T-helper 2 cell treated with Interferon-gamma antibody and Interleukin-4, amounts not matched to agents 100 ng/mL and 5 ng/mL, for 36 hours (primary cell): ENCODE measurements at regions not wholly inside any gene's neighbourhood (a gene's known extent, or its start where the extent isn't known, plus 50 kb on each side); places are given as distances from the start of the nearest gene placed in this dataset.

ENCODE experiments used
- intact Hi-C: fragments of 100-400 bp; cut with micrococcal nuclease; formaldehyde crosslinking; loops from one replicate; pipeline ENCODE4 v1.15.1; 2023

DNA sequence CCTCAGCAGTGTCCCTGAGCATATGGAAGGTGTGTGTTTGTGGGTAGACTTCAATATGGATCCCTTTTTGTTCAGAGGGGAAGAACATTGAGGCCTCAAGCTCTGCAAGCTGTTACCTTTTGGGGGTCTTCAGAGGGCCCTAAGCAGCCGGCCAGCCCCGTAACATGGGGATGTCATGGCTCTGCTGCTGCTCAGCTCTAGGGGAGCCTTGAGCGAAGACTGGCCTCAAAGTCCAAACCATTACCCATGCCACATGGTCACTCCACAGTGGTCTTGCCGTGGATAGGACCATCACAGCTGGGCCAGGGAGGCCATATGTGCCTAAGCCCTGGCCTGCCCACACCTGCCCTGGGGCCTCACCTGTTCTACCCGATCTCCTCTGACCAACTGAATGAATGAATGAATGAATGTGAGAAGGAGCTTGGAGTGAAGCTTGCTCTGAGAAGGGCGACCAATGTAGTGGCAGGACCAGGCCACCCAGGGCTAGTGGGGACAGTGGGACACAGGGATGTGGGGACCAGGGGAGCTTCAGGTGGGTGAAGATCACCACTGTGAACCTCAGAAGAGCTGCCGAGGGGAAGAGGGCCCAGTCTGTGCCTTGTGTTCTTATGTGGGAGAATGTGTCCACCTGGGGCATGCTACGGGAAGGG, 754.6 kb downstream of the BRD1 start:
- intact Hi-C loops: no loop called here

DNA sequence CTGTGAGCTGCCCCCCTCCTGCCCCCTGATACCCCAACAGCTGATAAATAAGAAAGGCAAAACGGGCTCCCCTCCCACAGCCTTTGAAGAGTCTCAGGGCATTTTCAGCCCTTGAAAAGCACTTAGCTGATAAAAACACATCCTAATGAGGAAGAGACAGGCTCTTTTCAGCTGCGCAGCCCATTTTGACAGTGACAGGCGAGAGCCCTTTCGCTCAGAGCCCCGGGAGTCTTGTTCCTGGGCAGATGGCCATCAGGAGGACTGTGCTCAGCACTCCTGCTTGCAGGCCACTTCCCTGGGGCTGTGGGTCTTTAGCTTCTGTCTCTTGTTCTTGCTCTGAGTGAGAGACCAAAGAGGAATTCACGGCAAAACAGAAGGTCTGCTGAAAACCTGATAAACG, 757.2 kb downstream of the BRD1 start:
- intact Hi-C loops: no loop called here

DNA sequence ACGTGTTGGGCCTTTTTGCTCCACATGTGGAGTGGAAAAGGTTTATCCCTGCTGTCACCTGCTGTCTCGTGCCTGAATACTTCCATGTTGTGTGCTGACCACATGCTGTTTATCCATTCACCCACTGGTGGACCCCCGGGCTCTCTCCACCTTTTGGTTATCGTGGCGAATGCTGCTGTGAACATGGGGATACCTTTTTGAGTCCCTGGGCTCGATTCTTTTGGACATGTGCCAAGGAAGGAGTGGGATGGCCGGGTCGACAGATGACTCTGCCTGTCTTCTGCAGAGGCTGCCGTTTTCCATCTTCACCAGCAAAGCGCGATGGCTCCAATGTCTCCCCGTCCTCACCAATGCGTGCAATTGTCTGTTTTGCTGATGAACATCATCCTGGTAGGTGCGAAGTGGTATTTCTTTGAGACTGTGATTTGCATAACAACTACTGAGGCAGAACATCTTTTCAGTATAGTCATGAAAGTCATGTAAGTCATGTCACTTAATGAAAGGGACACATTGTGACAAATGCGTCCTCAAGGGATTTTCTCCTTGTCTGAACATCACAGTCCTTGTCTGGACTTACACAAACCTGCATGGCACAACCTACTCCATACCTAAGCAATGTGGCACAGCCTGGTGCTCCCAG, 758.7 kb downstream of the BRD1 start:
- intact Hi-C loops: no loop called here

- intact Hi-C loops: no loop called here
Measured at GRCh38 chr22:49067504-49067903, 760.2 kb downstream of the BRD1 start.

GRCh38 chr22:49066619-49067018, 761.1 kb downstream of the BRD1 start:
- intact Hi-C loops: no loop called here

GRCh38 chr22:49064836-49065235, 762.8 kb downstream of the BRD1 start:
- intact Hi-C loops: no loop called here

DNA sequence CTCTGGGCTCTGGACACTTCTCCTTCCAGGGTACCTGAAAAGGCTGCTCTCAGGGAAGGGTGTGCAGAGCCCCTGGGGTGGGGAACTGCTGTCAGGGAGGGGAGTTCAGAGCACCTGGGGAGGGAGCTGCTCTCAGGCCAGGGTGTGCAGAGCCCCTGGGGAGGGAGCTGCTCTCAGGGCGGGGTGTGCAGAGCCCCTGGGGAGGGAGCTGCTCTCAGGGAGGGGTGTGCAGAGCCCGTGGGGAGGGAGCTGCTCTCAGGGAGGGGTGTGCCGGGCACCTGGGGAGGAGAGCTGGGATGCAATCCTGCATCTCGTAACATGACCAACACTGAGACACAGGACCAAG, 764.2 kb downstream of the BRD1 start:
- intact Hi-C loops: no loop called here

GRCh38 chr22:49062802-49063544, 764.7 kb downstream of the BRD1 start:
- intact Hi-C loops: no loop called here

DNA sequence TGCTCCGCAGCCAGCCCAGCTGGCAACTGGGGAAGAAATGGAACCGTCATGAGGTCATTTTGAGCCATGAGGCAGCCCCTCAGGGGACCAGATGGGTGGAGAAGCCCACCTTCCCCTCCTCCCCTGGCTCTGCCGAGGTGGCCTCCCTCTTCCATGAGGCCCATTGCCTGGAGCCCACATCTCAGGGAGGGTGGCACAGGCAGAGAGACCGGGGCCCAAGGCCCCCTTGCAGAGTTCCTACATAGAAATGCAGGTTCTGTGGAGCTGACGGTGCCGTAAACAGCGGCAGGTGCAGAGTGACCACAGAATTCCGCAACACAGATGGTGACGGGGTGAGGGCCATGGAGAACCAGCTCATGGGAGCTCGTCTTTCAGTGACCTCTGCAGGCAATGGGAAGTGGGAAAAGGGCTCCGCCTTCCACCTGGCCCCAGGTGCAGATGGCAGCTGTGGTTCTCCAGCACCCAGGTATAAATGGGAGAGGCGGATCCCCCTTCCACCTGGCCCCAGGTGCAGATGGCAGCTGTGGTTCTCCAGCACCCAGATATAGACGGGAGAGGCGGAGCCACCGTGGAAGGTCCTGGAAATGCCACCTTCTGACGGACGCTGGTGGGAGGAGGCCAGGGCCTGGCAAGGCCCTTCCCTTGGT, 765.4 kb downstream of the BRD1 start:
- intact Hi-C loops: no loop called here

DNA sequence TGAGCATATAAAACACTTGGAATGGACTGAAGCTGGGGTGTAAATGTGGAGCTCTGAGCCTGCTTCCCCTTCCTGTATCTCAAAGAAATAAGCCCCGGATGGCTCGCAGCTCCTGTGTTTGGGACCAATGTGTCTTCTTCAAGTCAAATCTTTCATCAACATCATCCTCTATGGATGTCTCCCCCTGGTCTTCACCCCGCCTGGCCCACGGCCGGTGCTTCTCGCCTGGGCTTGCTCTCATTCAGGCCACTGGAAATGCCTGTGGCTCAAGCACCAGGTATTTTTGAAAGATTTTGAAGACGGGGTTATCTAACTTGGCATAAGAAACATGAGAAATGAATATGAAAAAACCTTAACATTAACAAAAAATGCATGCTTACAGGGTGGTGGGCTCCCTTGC, 769.8 kb downstream of the BRD1 start:
- intact Hi-C loops: no loop called here

- intact Hi-C loops: no loop called here
Measured at GRCh38 chr22:49056301-49056700, 771.4 kb downstream of the BRD1 start.

- intact Hi-C loops: no loop called here
Measured at GRCh38 chr22:49055406-49055805, 772.3 kb downstream of the BRD1 start.

DNA sequence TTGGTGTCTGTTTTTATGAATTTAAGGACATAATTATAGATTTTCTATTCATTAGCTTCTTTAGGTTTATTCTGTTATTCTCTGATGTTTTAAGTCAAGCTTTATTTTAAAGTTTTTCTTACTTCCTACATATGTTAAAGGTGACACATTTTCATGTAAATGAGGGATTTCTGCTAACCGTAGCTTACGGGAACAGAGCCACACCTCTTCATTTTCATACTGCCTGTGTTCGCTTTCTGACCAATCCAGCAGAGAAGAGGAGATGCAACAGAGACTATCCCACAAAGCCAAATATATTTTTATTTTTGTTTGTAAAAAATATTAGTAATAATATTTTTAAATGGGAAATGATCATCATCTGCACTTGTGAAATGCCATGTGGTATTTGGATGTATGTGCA, 774.1 kb downstream of the BRD1 start:
- intact Hi-C loops: no loop called here

DNA sequence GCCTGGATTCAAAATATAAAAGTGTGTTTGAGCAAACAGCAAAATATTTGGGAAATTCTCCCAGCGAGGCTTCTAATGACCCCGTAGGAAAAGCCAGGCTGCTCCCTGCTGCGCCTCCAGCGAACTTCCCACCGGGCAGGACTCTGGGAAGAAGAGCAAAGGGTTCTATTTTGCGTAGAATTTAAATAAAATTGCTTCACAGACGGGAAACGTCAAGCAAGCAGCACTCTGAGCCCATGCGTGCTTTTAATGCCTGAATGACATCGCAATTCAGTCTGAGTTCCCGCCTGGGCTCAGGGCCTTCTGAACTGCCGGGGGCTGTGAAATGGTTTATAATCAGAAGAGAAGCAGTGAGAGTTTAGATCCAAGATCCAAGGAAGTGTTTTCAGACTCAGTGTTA, 775.1 kb downstream of the BRD1 start:
- intact Hi-C loops: no loop called here

DNA sequence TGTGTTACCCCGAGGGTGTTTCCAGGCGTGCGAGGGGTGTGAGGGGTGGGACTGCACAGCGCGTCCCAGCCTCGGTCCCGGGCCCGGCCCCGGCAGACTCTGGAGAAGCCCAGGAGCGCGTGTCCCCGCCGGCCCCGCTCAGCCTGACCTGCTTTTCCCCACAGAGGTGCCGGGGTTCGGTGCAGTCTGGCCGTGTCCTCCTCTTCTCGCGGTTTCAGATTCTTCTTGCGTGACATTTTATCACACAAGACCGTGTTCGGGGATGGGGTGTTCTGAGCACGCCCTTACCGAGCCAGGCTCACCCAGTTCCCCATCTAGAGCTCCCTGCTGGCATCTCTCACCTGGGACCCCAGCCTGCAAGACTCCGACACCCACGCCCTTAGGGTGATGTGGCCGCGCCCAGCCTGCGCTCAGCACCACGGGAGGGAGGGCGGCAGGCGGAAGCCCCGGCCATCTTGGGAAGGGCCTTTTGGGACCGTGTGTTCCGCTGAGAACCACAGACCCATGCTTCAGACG, 775.6 kb downstream of the BRD1 start:
- intact Hi-C loops: no loop called here

DNA sequence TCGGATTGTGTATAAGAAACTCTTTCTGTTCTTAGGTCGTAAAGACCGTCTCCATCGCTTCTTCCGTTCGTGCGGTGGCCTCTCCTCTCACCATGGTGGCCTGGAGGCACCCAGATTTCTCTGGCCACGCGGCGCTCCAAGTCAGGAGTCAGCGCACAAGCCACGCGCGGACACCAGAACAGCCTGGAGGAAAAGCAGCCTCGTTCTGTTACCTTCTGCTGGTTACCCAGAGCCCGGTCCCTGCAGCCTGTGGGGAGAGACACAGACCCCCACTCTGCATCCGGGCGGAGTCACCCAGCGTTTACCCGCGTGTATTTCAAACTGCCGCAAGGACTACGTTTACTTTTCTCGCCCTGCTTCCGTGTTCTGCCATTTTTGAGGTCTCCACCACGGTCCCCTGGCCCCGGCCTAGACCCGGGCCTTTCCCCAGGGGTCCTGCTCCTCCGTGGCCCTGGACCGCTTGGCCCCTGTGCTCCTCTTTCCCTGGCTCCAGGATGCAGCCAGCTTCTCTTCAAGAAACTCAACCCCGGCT, 776.1 kb downstream of the BRD1 start:
- intact Hi-C loops: no loop called here

DNA sequence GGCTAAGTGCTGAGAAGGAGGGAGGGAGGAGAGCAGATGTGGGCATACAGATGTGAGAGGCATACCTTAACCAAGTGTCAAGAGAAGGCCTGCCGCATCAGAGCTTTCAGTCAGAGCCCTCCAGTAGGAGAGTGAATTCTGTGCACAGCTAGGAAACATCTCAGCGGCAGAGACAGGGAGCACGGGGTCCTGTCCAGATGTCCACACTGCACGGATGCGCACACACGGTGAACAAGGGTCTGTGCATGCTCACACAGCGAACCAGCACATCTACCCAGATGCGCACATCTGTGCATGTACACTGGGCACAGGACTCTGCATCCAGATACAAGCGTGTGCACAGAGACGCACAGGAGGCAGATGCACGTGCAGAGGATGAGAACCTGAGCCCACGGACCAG, 778.0 kb downstream of the BRD1 start:
- intact Hi-C loops: no loop called here

GRCh38 chr22:49048591-49048990, 779.1 kb downstream of the BRD1 start:
- intact Hi-C loops: no loop called here

- intact Hi-C loops: no loop called here
Measured at GRCh38 chr22:49047447-49047846, 780.2 kb downstream of the BRD1 start.

DNA sequence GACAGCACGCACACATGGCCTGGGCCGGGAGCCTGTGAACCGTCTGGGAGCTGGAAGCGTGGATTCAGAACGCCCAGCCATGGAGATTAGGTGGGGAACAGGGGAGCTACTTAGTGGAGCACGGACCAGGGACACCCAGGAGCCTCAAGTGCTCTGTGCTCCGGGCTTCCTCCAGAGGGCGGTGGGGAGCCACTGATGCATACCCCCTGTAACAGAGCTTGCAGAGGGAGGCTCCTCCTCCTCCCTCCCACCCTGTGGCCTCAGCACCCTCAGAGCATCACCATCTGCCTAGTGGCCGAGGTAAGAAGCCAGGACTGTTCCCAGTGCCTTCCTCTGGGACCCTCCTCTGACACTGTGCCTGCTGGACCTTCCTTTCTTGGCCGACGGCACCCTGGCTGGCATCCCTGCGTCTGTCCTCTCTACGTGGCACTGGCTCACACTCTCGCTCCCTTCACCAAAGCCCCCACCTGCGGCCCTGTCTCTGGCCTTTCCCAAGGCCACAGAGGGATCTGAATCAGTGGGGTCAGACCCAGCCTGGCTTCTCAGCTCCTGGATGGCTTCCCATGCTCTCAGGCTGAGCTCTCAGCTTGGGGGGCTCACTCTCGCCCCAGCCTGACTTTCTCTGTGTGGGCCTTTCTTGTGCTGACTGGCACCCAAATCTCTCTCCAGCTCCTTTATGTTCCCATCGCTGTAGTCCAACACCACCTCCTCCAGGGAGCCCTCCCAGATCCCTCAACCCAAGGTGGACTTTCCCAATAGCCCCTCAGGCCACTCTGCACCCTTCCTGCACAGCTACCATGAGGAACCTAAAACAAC, 780.9 kb downstream of the BRD1 start:
- intact Hi-C loops: no loop called here

- intact Hi-C loops: no loop called here
Measured at GRCh38 chr22:49046000-49046545, 781.6 kb downstream of the BRD1 start.
